ENCODE measurements at regions not wholly inside any gene's neighbourhood (a gene's known extent, or its start where the extent isn't known, plus 50 kb on each side); places are given as distances from the start of the nearest gene placed in this dataset.

DNA sequence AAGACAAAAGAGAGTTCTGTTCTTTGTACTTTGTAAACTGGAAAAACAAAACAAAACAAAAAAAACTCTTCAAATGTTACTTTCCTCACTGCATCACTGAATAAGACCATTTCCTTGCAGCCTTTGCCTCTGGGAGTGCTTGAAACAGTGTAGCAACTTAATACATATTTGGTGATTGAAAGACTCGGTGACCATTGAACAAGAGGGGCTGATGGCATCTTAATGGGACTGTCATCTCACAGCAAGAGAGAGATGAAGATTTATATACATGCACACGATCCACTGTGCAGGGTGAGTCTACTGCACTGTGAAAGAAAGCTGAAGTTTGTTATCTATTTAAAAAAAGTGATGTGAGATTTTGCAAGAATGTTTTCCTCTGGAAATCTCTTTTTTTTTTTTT is 111.9 kb upstream of the KLHL25 start:
- Histone ChIP-seq H3K4me2 (ENCODE audit: low read depth, low read length, poor library complexity, severe bottlenecking) (no peak overlapping the region), H3K36me3 (ENCODE audit: insufficient read depth, low read length) (no peaks in the 10 kb centered on the region), H3K79me2 (ENCODE audit: insufficient read depth, low read length) (no peaks in the 10 kb centered on the region), H3F3A (ENCODE audit: low read depth) (no peaks in the 10 kb centered on the region), H3K9ac (ENCODE audit: low read depth, low read length, poor library complexity, severe bottlenecking) (no peak overlapping the region), H3K27me3 (ENCODE audit: insufficient read depth, low read length, poor library complexity, severe bottlenecking) (no peaks in the 10 kb centered on the region), H3K4me1 (ENCODE audit: insufficient read depth, low read length, poor library complexity, severe bottlenecking) (no peaks in the 10 kb centered on the region), H3K9me2 (replicated peaks; ENCODE audit: low read depth, low read length) (no peaks in the 10 kb centered on the region), H4K20me1 (ENCODE audit: insufficient read depth, low read length, poor library complexity, severe bottlenecking) (no peaks in the 10 kb centered on the region), H3K9me3 (ENCODE audit: insufficient read depth, low read depth, low read length) (no peaks in the 10 kb centered on the region), H2AFZ (ENCODE audit: low read length) (no peak overlapping the region), H3K4me3 (ENCODE audit: low read length, poor library complexity, severe bottlenecking) (no peak overlapping the region)
- no peak for TF ChIP-seq EZH2phosphoT487 (IDR thresholded peaks at IDR 0.05; ENCODE audit: borderline replicate concordance)
- TF ChIP-seq, protein P1, sequence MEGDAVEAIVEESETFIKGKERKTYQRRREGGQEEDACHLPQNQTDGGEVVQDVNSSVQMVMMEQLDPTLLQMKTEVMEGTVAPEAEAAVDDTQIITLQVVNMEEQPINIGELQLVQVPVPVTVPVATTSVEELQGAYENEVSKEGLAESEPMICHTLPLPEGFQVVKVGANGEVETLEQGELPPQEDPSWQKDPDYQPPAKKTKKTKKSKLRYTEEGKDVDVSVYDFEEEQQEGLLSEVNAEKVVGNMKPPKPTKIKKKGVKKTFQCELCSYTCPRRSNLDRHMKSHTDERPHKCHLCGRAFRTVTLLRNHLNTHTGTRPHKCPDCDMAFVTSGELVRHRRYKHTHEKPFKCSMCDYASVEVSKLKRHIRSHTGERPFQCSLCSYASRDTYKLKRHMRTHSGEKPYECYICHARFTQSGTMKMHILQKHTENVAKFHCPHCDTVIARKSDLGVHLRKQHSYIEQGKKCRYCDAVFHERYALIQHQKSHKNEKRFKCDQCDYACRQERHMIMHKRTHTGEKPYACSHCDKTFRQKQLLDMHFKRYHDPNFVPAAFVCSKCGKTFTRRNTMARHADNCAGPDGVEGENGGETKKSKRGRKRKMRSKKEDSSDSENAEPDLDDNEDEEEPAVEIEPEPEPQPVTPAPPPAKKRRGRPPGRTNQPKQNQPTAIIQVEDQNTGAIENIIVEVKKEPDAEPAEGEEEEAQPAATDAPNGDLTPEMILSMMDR (conservative IDR thresholded peaks at IDR 0.05; ENCODE audit: low read length), result no peak

DNA sequence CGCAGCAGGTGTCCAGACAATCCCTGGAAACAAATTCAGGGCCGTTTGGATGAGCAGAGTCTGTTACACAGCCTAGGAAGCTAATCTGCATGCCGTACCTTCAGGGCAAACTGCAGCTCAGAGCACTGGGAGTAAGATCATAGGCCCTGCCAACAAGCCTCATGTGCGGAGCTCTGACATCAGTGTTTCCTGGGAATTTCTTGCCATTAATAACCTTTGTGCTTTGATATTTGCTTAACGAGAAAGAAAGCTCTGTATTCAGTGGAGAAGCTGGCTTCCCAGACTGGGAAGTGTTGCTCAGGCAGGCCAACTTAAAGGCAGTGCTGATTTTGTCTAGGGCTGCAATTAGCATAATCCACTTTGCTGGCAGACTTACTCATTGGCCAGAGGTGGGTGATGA is 116.1 kb upstream of the KLHL25 start:
- no peaks in the 10 kb centered on the region for H4K20me1 ChIP-seq (ENCODE audit: insufficient read depth, low read length, poor library complexity, severe bottlenecking)
- H2AFZ ChIP-seq (ENCODE audit: low read length), result no peak overlapping the region
- no peak overlapping the region for H3K4me3 ChIP-seq (ENCODE audit: low read length, poor library complexity, severe bottlenecking)
- no peak for TF ChIP-seq EZH2phosphoT487 (IDR thresholded peaks at IDR 0.05; ENCODE audit: borderline replicate concordance)
- TF ChIP-seq, protein P1 (conservative IDR thresholded peaks at IDR 0.05; ENCODE audit: low read length), result no peak
- no peaks in the 10 kb centered on the region for H3F3A ChIP-seq (ENCODE audit: low read depth)
- H3K36me3 ChIP-seq (ENCODE audit: insufficient read depth, low read length), result no peaks in the 10 kb centered on the region
- H3K79me2 ChIP-seq (ENCODE audit: insufficient read depth, low read length), result no peaks in the 10 kb centered on the region
- no peaks in the 10 kb centered on the region for H3K4me1 ChIP-seq (ENCODE audit: insufficient read depth, low read length, poor library complexity, severe bottlenecking)
- no peak overlapping the region for H3K4me2 ChIP-seq (ENCODE audit: low read depth, low read length, poor library complexity, severe bottlenecking)
- no peaks in the 10 kb centered on the region for H3K9me2 ChIP-seq (replicated peaks; ENCODE audit: low read depth, low read length)
- no peaks in the 10 kb centered on the region for H3K9me3 ChIP-seq (ENCODE audit: insufficient read depth, low read depth, low read length)
- H3K9ac ChIP-seq (ENCODE audit: low read depth, low read length, poor library complexity, severe bottlenecking), result no peak overlapping the region
- no peaks in the 10 kb centered on the region for H3K27me3 ChIP-seq (ENCODE audit: insufficient read depth, low read length, poor library complexity, severe bottlenecking)

DNA sequence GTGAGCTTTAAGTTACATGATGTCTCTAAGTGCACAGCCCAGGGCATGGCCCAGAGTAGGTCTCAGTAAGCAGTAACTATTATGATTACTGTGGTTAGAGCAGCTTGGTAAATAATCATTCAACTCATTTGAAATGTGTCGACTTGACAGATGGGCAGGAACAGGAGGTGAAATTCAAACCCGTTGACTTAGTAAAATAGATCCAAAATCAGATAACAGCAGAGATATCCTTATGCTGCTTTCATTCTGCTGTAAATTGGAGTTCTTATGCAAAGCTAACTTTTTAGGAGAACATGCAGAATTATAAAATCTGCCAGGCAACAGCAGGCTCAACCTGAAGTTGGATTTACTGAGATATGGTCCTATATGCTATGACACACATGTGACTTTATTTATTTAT is 118.7 kb upstream of the KLHL25 start:
- Histone ChIP-seq H3K79me2 (ENCODE audit: insufficient read depth, low read length) (no peaks in the 10 kb centered on the region), H3K36me3 (ENCODE audit: insufficient read depth, low read length) (no peaks in the 10 kb centered on the region), H3K4me1 (ENCODE audit: insufficient read depth, low read length, poor library complexity, severe bottlenecking) (no peaks in the 10 kb centered on the region), H3K4me3 (ENCODE audit: low read length, poor library complexity, severe bottlenecking) (no peak overlapping the region), H3F3A (ENCODE audit: low read depth) (no peaks in the 10 kb centered on the region), H3K4me2 (ENCODE audit: low read depth, low read length, poor library complexity, severe bottlenecking) (no peak overlapping the region), H4K20me1 (ENCODE audit: insufficient read depth, low read length, poor library complexity, severe bottlenecking) (no peaks in the 10 kb centered on the region), H3K9ac (ENCODE audit: low read depth, low read length, poor library complexity, severe bottlenecking) (no peak overlapping the region), H3K9me3 (ENCODE audit: insufficient read depth, low read depth, low read length) (no peaks in the 10 kb centered on the region), H3K9me2 (replicated peaks; ENCODE audit: low read depth, low read length) (no peaks in the 10 kb centered on the region), H2AFZ (ENCODE audit: low read length) (no peak overlapping the region), H3K27me3 (ENCODE audit: insufficient read depth, low read length, poor library complexity, severe bottlenecking) (no peaks in the 10 kb centered on the region)
- no peak for TF ChIP-seq EZH2phosphoT487 (IDR thresholded peaks at IDR 0.05; ENCODE audit: borderline replicate concordance)
- TF ChIP-seq, protein P1 (conservative IDR thresholded peaks at IDR 0.05; ENCODE audit: low read length), result no peak

Measured in Loucy (cell line).